Liver (tissue), 8 donors: ENCODE measurements at regions not wholly inside any gene's neighbourhood (a gene's known extent, or its start where the extent isn't known, plus 50 kb on each side); places are given as distances from the start of the nearest gene placed in this dataset.

ENCODE experiments used
- DNase-seq: peaks from one replicate; pipeline ENCODE4 v3.0.0-alpha.2; 2017; ENCODE audit warnings: low spot score
- H3K27ac ChIP-seq, 2 donors: one replicate each; pipeline ENCODE4 v1.7.0; 2013; ENCODE audit warnings: inconsistent platforms in 2 of 2, low read length in 2 of 2, control low read depth in 1 of 2, low read depth in 1 of 2, mild to moderate bottlenecking in 1 of 2
- H3K27me3 ChIP-seq, 4 donors: one replicate each; pipeline versions ENCODE4 v1.6.1 to v1.7.0; 2013; ENCODE audit warnings: low read length in 3 of 4, inconsistent platforms in 1 of 4, mild to moderate bottlenecking in 1 of 4, moderate library complexity in 1 of 4; ENCODE audit not compliant: control insufficient read depth in 4 of 4, insufficient read depth in 4 of 4
- H3K36me3 ChIP-seq, 4 donors: one replicate each; pipeline versions ENCODE4 v1.6.1 to v1.7.0; 2013; ENCODE audit warnings: low read length in 3 of 4, mild to moderate bottlenecking in 3 of 4, low read depth in 1 of 4, moderate library complexity in 1 of 4; ENCODE audit not compliant: control insufficient read depth in 4 of 4, insufficient read depth in 3 of 4
- H3K4me1 ChIP-seq, 4 donors: one replicate each; pipeline versions ENCODE4 v1.6.1 to v1.7.0; 2013; ENCODE audit warnings: low read length in 3 of 4, mild to moderate bottlenecking in 3 of 4, moderate library complexity in 1 of 4; ENCODE audit not compliant: control insufficient read depth in 4 of 4, insufficient read depth in 4 of 4
- H3K4me3 ChIP-seq, 3 donors: one replicate each; pipeline versions ENCODE4 v1.6.1 to v1.7.0; 2013; ENCODE audit warnings: low read length in 3 of 3, control low read depth in 1 of 3, low read depth in 1 of 3, mild to moderate bottlenecking in 1 of 3
- H3K9ac ChIP-seq, 2 donors: one replicate each; pipeline ENCODE4 v1.7.0; 2013; ENCODE audit warnings: low read length in 2 of 2, mild to moderate bottlenecking in 2 of 2, moderate library complexity in 2 of 2, control low read depth in 1 of 2, low read depth in 1 of 2
- H3K9me3 ChIP-seq, 4 donors: one replicate each; pipeline versions ENCODE4 v1.6.1 to v1.7.0; 2013; ENCODE audit warnings: low read length in 3 of 4; ENCODE audit not compliant: control insufficient read depth in 4 of 4
- ATF3 ChIP-seq: IDR thresholded peaks from 2 replicates; pipeline ENCODE4 v1.6.1; 2016; ENCODE audit warnings: antibody characterized with exemption
- EGR1 ChIP-seq, 2 donors: IDR thresholded peaks; 2 replicates each; pipeline ENCODE4 v1.6.1; 2016 to 2018; ENCODE audit warnings: antibody characterized with exemption in 2 of 2, low read depth in 2 of 2
- FOXA1 ChIP-seq: IDR thresholded peaks from 2 replicates; pipeline ENCODE4 v1.6.1; 2016; ENCODE audit warnings: antibody characterized with exemption
- FOXA2 ChIP-seq: IDR thresholded peaks from 2 replicates; pipeline ENCODE4 v1.6.1; 2016; ENCODE audit warnings: antibody characterized with exemption
- GABPA ChIP-seq, 2 donors: IDR thresholded peaks in 1 of 2; conservative IDR thresholded peaks in 1 of 2; 2 replicates each; pipeline ENCODE4 v1.6.1; 2016; ENCODE audit warnings: antibody characterized with exemption in 2 of 2, mild to moderate bottlenecking in 1 of 2, moderate library complexity in 1 of 2
- HNF4A ChIP-seq, 2 donors: conservative IDR thresholded peaks; 2 replicates each; pipeline ENCODE4 v1.6.1; 2016; ENCODE audit warnings: antibody characterized with exemption in 2 of 2, mild to moderate bottlenecking in 2 of 2
- HNF4G ChIP-seq: IDR thresholded peaks from 2 replicates; pipeline ENCODE4 v1.6.1; 2016; ENCODE audit warnings: antibody characterized with exemption
- JUND ChIP-seq, 2 donors: IDR thresholded peaks; 2 replicates each; pipeline ENCODE4 v1.6.1; 2016; ENCODE audit warnings: antibody characterized with exemption in 2 of 2
- NR2F2 ChIP-seq: IDR thresholded peaks from 2 replicates; pipeline ENCODE4 v1.6.1; 2016; ENCODE audit warnings: antibody characterized with exemption
- RAD21 ChIP-seq, 2 donors: IDR thresholded peaks; 2 replicates each; pipeline ENCODE4 v1.6.1; 2016; ENCODE audit warnings: antibody characterized with exemption in 2 of 2, mild to moderate bottlenecking in 2 of 2
- REST ChIP-seq: IDR thresholded peaks from 2 replicates; pipeline ENCODE4 v1.6.1; 2016; ENCODE audit warnings: antibody characterized with exemption, mild to moderate bottlenecking
- RXRA ChIP-seq, 2 donors: IDR thresholded peaks; 2 replicates each; pipeline ENCODE4 v1.6.1; 2017 to 2018; ENCODE audit warnings: antibody characterized with exemption in 2 of 2, mild to moderate bottlenecking in 1 of 2
- SP1 ChIP-seq: IDR thresholded peaks from 2 replicates; pipeline ENCODE4 v1.6.1; 2018; ENCODE audit warnings: antibody characterized with exemption, mild to moderate bottlenecking
- TAF1 ChIP-seq: conservative IDR thresholded peaks from 2 replicates; pipeline ENCODE4 v1.6.1; 2016; ENCODE audit warnings: antibody characterized with exemption, mild to moderate bottlenecking
- YY1 ChIP-seq: IDR thresholded peaks from 2 replicates; pipeline ENCODE4 v1.6.1; 2016; ENCODE audit warnings: antibody characterized with exemption, mild to moderate bottlenecking
- ZBTB33 ChIP-seq: IDR thresholded peaks from 2 replicates; pipeline ENCODE4 v1.6.1; 2016; ENCODE audit warnings: antibody characterized with exemption
- WGBS: extraction: QIAGEN DNeasy Blood & Tissue Kit; methylation state at CpG from one replicate; pipeline ENCODE4 v1.1.7; 2013; 5-methylcytosine and 5-hydroxymethylcytosine counted together
- TF ChIP-seq, protein P1 (sequence below): fragments of 150-350 bp; IDR thresholded peaks from 2 replicates; pipeline ENCODE4 v1.5.1; 2017; ENCODE audit warnings: improper control_type of control experiment, low read depth, low read length; ENCODE audit not compliant: missing input control
- TF ChIP-seq, protein P2 (sequence below): IDR thresholded peaks from 2 replicates; pipeline ENCODE4 v1.6.1; 2016; ENCODE audit warnings: antibody characterized with exemption
- donor health status: healthy.
- donor health status: healthy.
- donor health status: healthy.
- donor health status: healthy.
- donor health status: healthy.

DNA sequence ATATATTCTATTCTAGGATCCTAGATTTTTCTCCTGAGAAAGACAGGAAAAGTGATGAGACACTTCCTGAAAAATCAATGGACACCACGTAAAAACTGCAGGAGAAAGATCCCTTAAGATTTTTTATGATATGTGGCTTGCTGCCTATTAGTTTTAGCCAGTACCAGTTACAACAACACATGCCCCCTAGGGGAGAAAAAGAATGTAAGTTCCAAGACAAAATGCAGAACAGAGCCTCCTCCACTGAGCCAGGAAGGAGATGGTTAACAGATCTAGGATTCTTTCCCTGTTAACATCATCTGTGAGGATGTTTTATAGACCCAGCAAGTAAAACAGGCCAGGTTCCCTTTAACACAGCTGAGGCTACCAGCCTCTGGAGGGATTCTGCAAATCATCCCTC lies 574.7 kb downstream of the TLE4 start:
- H3K9ac ChIP-seq = no peak overlapping the region
- H3K27me3 ChIP-seq = no peaks in the 10 kb centered on the region
- no peak for TF ChIP-seq GABPA (IDR thresholded peaks at IDR 0.05 in 1 of 2, conservative IDR thresholded peaks at IDR 0.05 in 1 of 2)
- no peak for TF ChIP-seq RXRA (IDR thresholded peaks at IDR 0.05)
- TF ChIP-seq NR2F2 = no peak
- TF ChIP-seq SP1 = no peak
- no peak for TF ChIP-seq HNF4G
- no peak for TF ChIP-seq REST
- TF ChIP-seq FOXA1 = no peak
- TF ChIP-seq TAF1 = no peak
- no peak for TF ChIP-seq RAD21 (IDR thresholded peaks at IDR 0.05)
- TF ChIP-seq YY1 = no peak
- no peak for TF ChIP-seq FOXA2
- TF ChIP-seq, protein P1, sequence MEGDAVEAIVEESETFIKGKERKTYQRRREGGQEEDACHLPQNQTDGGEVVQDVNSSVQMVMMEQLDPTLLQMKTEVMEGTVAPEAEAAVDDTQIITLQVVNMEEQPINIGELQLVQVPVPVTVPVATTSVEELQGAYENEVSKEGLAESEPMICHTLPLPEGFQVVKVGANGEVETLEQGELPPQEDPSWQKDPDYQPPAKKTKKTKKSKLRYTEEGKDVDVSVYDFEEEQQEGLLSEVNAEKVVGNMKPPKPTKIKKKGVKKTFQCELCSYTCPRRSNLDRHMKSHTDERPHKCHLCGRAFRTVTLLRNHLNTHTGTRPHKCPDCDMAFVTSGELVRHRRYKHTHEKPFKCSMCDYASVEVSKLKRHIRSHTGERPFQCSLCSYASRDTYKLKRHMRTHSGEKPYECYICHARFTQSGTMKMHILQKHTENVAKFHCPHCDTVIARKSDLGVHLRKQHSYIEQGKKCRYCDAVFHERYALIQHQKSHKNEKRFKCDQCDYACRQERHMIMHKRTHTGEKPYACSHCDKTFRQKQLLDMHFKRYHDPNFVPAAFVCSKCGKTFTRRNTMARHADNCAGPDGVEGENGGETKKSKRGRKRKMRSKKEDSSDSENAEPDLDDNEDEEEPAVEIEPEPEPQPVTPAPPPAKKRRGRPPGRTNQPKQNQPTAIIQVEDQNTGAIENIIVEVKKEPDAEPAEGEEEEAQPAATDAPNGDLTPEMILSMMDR = no peak
- no peak for TF ChIP-seq ZBTB33
- TF ChIP-seq ATF3 = no peak
- no peak for TF ChIP-seq JUND (IDR thresholded peaks at IDR 0.05)
- TF ChIP-seq, protein P2, sequence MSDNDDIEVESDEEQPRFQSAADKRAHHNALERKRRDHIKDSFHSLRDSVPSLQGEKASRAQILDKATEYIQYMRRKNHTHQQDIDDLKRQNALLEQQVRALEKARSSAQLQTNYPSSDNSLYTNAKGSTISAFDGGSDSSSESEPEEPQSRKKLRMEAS = no peak
- TF ChIP-seq HNF4A (conservative IDR thresholded peaks at IDR 0.05) = no peak
- TF ChIP-seq EGR1 (IDR thresholded peaks at IDR 0.05; ENCODE audit: low read depth in 2 of 2) = no peak
- H3K27ac ChIP-seq = no peak overlapping the region
- 33% methylated on average over 1 of the region's 1 CpG for WGBS
- DNase-seq = no peak
- H3K4me3 ChIP-seq = no peak overlapping the region
- no peaks in the 10 kb centered on the region for H3K36me3 ChIP-seq
- no peaks in the 10 kb centered on the region for H3K4me1 ChIP-seq
- H3K9me3 ChIP-seq = no peaks in the 10 kb centered on the region

GRCh38 chr9:80144856-80145255 lies 573.1 kb downstream of the TLE4 start:
- DNase-seq = no peak
- Histone ChIP-seq H3K9me3 (no peaks in the 10 kb centered on the region), H3K9ac (no peak overlapping the region), H3K36me3 (no peaks in the 10 kb centered on the region), H3K4me1 (no peaks in the 10 kb centered on the region), H3K27me3 (no peaks in the 10 kb centered on the region), H3K27ac (no peak overlapping the region), H3K4me3 (no peak overlapping the region)
- WGBS = 76% methylated on average over 2 of the region's 2 CpGs
- TF ChIP-seq HNF4A (conservative IDR thresholded peaks at IDR 0.05) (no peak), JUND (IDR thresholded peaks at IDR 0.05) (no peak), YY1 (no peak), EGR1 (IDR thresholded peaks at IDR 0.05; ENCODE audit: low read depth in 2 of 2) (no peak), HNF4G (no peak), RXRA (IDR thresholded peaks at IDR 0.05) (no peak), SP1 (no peak), GABPA (IDR thresholded peaks at IDR 0.05 in 1 of 2, conservative IDR thresholded peaks at IDR 0.05 in 1 of 2) (no peak), RAD21 (IDR thresholded peaks at IDR 0.05) (no peak), ZBTB33 (no peak), TAF1 (no peak), NR2F2 (no peak), FOXA2 (no peak), FOXA1 (no peak)
- TF ChIP-seq, protein P2 = no peak
